Stimulated activated CD8-positive, alpha-beta memory T cell treated with anti-CD3 and anti-CD28 coated beads, Interleukin-12 subunit alpha, Interleukin-12 subunit beta, amount 100 ng/mL, for 1 hour (primary cell): ENCODE measurements at regions not wholly inside any gene's neighbourhood (a gene's known extent, or its start where the extent isn't known, plus 50 kb on each side); places are given as distances from the start of the nearest gene placed in this dataset.

ENCODE experiments used
- DNase-seq: peaks from one replicate; pipeline ENCODE4 v3.0.0-alpha.2; 2020; ENCODE audit warnings: low read depth

GRCh38 chr12:124443931-124444712 lies 123.3 kb downstream of the NCOR2 start:
- DNase-seq, result no peak

DNA sequence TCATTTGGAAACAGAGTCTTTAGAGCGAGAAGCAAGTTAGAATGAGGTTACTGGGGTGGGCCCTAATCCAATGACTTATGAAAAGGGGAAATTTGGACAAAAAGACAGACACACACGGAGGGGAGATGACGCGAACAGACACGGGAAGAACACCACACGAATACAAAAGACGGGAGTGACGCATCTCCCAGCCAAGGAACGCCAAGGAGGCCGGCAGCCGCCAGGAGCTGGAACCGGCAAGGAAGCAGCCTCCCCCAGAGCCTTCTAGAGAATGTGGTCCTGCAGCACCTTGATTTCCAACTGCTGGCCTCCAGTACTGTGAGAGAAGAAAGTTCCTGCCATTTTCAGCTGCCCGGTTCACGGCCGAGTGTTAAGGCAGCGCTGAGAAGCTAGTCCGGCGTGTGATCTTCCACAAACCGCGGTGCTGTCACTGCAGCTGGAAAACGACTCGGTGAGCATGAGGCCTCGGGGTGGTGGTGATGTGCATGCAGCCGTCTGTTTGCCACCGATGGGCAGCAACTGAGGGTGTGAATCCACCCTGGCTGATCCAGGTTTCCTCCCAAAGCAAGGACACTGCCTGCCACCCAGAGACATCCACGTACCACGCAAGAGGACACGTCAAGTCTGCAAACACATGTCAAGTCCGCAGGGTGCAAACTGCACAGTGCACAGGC lies 124.5 kb downstream of the NCOR2 start:
- DNase-seq, result no peak

DNA sequence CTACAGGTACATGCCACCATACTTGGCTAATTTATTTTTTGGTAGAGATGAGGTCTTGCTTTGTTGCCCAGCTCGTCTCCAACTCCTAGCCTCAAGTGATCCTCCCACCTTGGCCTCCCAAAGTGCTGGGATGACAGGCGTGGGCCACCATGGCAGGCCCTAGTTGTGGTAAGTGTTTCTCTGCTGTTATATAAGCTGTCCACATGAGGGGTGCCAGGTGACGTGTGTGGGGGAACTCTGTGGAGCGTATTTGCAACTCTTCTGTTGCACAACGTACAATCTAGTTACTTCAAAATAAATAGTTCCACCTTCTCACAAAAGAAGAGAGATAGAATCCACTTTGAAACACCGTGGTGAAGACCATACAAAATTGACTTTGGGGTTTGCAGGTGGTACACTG lies 125.1 kb downstream of the NCOR2 start:
- no peak for DNase-seq

- DNase-seq, result no peak
Measured at GRCh38 chr12:124441443-124442194, 125.8 kb downstream of the NCOR2 start.

DNA sequence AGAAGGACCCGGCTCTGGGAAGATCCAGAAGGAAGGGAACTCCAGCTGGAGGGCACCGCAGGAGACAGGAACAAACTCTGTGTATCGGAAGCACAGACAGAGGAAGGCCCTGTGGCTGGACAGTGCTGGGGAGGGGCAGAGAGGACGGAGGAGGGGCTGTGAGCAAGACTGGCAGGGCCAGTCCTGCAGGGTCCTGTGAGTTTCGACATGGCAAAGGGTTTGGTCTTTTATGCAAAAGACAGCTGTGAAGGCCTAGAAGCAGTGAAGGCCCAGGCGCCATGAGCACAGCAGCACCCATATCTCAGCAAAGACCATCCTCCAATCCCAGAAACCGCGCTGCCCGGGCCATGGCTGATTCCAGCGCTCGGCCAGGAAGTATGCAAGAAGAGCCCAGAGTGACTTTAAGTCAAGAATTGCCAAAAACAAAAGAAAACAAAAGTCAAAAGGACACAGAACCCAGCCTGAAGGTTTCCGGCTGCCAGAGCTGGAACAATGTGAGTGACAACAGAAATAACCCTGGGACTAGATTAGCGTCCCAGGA lies 126.5 kb downstream of the NCOR2 start:
- no peak for DNase-seq

DNA sequence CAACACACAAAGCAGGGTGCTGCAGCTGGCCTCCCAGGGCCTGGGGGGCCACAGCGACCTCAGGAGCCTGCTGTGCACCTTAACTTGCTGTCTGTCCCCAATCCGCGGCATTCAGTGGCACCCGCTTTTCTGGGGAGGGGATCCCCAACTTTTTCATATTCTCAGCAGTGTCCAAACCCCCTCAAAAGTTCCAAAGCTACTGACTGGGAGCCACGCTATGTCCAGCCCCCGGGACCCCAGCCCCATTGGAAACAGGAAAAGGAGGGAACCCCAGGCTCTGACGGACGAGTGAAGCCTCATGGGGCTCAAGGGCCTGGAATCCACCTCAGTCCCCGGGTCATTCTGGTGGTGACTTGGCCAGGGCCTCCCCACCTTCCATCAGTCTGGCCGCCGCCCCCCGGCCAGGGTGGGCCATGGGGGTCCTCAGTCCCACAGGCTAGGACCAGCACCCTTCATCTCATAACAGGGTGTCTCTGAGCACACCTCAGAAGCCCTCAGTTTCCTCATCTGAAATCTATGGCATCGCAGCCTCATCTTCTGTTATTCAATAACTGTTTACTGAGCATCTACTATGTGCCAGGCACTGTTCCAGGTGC lies 127.3 kb downstream of the NCOR2 start:
- DNase-seq, result no peak

GRCh38 chr12:124438437-124439056 lies 128.9 kb downstream of the NCOR2 start:
- DNase-seq, result no peak

DNA sequence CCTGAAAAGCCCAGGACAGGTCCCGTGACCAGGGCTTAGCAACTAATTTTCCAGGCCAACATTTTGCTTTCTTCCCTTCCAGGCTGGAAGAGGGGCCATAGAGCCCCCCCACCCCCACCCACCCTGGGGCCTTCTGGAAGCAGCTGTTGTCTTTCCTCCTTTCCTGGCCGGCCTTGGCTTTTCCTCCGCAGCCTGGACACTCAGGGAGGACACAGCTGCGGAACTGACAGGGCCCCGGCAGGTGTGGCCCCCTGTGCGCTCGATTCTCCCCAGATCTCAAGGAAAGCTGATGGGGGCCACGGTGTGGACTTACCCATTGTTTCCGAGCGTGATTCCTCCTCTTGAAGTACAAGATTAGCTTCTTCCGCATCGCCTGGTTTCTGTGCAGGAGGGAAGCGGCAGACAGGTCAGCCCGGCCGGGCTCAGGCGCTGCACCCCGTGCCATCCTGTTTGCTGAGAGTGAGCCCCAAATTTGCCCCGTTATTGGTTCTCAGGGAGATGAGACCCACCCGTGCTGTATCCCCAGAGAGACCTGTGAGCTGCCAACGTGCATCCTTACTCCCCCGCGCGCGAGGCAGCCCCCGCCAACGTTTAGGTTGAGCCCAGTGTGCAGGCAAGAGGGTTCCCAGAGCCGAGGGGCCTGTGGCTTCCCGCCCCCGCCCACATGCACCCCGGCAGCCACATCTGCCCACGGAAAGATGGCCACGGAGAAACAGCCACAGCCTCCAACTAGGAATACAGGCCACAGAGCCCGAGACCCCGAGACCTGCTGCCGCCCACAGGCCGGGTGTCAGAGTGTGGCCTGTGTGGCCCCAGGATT lies 129.6 kb downstream of the NCOR2 start:
- no peak for DNase-seq

DNA sequence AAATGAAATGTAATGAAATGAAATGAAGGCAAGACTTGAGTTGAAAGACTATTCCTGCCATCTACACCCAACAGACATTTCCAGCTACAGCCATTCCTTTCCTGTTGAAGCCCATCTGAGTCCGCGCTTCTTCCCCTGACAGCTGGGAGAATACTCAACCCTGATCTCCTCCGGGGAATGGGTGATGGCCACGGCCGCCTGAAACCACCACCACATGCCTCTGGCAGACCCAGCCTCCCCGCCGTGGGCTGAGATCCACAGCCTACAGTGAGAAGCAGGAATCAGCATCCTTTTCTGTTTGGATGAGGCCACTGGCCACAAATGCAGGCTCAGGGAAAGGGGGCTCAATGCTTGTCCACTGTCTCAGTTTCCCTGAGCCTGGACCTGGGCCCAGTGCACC lies 130.3 kb downstream of the NCOR2 start:
- no peak for DNase-seq

DNA sequence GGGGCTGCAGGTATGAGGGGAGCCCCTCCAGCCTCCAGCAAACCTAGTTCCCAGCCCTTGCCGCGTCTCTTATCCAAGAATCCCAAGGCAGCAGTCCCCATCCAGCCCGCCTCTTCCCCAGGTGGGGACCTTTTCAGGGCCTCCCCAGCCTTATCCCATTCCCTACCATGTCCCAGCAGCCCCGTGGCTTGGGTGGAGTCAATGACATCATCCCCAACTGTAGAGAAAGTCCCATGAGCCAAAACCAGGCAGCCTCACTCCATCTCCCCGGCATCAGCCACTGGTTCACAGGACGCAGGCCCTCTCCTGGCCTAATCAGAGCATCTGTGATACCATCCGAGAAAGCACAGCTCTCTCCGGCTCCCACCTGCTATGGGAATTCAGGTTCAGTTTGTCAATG lies 131.0 kb downstream of the NCOR2 start:
- no peak for DNase-seq

- no peak for DNase-seq
Measured at GRCh38 chr12:124435806-124436345, 131.5 kb downstream of the NCOR2 start.

DNA sequence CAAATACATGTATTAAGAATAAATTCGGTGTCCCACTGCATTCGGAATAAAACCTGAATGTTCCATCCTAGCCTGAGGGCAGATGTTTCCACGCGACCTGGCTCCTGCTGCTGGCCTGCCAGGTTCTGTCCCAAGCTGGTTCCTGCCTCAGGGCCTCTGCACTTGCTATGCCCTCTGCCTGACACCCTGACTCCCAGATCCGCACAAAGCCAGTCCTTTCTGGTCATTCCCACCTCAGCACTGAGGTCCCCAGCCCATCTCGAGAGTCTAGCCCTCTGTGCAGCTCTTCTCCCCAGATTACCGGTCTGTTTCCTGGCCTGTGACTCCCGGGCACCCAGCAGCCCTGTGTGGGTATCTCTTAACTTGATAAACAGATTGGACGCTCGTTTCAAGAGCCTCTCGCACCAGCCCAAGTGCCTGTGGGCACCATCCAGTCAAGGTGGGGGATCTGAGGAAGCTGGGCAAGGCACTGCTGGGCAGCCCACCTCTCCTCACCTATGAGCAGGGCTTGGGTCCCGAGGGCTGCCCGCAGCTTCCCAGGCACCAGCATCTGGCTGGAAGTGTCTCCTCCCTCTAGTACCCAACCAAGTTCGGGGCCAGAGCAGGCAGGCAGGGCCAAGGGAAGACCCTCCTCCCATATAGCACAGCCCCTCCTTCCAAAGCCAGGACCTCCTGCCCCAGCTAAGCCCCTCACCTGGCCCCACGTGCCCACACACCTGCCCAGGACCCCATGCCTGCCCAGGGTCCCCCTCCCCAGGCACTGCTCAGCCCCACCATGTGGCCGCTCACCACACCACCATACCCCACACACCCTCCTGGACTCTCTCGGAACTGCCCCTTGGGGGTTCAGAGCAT lies 132.2 kb downstream of the NCOR2 start:
- no peak for DNase-seq

GRCh38 chr12:124434354-124434753 lies 133.1 kb downstream of the NCOR2 start:
- no peak for DNase-seq

DNA sequence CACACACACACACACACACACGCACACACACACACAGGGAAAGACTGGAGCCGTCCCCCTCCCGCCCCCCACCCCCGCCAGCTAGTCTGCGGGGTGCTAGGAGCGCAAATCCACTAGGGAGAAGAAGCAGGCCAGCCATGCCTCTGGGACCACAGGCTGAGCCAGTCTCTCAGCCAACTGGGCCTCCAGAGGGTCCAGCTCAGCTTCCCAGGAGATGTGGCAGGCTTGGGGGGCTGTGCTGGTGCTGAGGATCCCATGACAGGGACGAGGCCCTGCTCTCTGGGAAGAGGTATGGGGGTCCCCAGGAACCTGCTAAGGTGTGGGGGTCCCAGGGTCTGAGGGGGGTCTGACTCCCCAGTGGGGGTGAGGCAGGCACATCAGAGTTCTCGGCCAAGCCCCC lies 133.5 kb downstream of the NCOR2 start:
- no peak for DNase-seq

DNA sequence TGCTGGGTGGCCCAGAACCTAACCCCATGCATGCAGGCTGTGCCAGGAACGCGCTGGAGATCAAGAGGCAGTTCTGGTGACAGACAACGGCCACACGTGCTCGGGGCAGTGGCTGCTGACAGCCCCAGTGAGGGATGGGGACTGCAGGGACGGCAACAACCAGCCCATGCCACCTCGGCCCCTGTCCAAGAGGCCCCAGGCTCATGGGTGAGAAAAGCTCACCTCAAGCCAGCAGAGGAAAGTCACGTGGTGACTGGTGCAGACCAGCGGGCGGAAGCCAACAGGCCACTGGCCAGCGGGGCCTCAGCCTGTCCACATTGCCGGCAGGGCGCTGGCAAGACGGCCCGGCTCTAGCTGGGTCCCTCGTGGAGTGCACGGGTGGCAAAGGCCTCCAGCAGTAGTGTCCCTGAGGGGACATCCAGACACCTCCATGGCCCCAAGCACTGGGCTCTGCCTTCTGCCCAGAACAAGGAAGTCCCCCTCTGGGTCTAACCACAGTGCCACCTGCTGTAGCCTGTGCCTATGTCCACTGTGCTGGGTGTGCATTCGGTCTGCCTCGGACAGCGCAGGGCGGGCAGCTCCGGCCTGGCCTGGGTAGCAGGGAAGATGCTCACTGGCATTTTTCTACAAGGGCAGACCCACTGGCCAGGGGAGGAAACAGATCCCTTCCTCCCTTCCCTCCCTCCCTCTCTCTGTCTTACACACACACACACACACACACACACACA lies 134.1 kb downstream of the NCOR2 start:
- DNase-seq, result no peak

DNA sequence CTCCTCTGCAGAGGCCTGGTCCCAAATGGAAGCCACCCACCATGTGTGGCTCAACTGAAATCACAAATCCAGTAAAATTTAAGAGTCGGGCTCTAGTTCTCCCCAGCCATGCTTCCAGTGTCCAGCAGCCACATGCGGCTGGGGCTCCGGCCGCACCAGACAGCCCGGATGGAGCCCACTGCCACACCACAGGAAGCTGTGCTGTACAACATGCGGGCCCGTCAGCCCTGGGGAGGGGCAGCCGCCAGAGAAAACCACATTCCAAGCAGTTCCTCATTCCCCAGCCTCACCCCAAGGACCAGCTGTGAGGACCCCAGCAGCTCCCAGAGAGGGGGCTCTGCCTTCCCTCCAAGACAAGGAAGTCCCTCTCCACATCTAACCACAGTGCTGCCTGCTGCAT lies 135.0 kb downstream of the NCOR2 start:
- no peak for DNase-seq

DNA sequence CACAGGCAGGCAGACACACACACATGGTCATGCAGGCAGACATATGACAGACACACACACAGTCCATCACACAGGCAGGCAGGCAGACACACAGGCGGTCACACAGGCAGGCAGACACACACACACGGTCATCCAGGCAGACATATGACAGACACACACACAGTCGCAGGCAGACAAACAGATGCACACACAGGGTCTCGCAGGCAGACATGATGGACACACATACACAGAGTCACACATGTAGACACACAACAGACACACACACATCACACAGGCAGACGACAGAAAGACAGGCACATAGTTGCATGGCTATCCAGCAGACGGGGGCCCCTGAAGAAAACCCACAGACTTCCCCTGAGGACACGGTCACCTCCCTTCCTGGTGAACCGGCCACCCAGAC lies 135.4 kb downstream of the NCOR2 start:
- DNase-seq, result no peak

- no peak for DNase-seq
Measured at GRCh38 chr12:124430491-124430890, 135.6 kb downstream of the RFLNA start.

- no peak for DNase-seq
Measured at GRCh38 chr12:124429535-124429934, 134.6 kb downstream of the RFLNA start.
